ENCODE measurements at regions not wholly inside any gene's neighbourhood (a gene's known extent, or its start where the extent isn't known, plus 50 kb on each side); places are given as distances from the start of the nearest gene placed in this dataset.
"Not testable (repeated sequence)": the region's sequence is repeated elsewhere in the genome, so short reads cannot be mapped to it uniquely, and the experiment has no call there.

DNA sequence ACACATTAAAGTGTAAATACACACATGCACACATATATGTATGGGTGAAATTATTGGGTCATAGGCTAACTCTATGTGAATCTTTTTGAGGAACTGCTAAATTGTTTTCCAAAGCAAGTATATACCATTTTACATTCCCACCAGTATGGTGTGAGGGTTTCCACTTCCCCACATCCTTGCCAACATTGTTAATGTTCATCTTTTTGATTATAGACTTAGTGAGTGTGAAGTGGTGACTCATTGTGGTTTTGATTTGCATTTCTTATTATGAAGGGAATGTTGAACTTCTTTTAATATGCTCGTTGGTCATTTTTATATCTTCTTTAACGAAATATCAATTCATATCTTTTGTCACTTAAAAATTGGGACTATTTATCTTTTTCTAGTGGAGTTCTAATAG, 181.8 kb upstream of the GCFC2 start:
- no peak for DNase-seq (ENCODE audit: low read depth)
- H3K4me3 ChIP-seq (ENCODE audit: low read depth, low read length) = no peak overlapping the region
- TF ChIP-seq, protein P1, sequence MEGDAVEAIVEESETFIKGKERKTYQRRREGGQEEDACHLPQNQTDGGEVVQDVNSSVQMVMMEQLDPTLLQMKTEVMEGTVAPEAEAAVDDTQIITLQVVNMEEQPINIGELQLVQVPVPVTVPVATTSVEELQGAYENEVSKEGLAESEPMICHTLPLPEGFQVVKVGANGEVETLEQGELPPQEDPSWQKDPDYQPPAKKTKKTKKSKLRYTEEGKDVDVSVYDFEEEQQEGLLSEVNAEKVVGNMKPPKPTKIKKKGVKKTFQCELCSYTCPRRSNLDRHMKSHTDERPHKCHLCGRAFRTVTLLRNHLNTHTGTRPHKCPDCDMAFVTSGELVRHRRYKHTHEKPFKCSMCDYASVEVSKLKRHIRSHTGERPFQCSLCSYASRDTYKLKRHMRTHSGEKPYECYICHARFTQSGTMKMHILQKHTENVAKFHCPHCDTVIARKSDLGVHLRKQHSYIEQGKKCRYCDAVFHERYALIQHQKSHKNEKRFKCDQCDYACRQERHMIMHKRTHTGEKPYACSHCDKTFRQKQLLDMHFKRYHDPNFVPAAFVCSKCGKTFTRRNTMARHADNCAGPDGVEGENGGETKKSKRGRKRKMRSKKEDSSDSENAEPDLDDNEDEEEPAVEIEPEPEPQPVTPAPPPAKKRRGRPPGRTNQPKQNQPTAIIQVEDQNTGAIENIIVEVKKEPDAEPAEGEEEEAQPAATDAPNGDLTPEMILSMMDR (IDR thresholded peaks at IDR 0.05; ENCODE audit: low read depth, low read length, missing control alignments) = no peak
- in situ Hi-C loops (cut with HindIII; ENCODE audit: low sequenced_read_pairs) = no loop called here

- in situ Hi-C loops (cut with HindIII; ENCODE audit: low sequenced_read_pairs) = no loop called here
- DNase-seq (ENCODE audit: low read depth) = no peak
- TF ChIP-seq, protein P1 (IDR thresholded peaks at IDR 0.05; ENCODE audit: low read depth, low read length, missing control alignments) = no peak
- no peak overlapping the region for H3K4me3 ChIP-seq (ENCODE audit: low read depth, low read length)
These were observed 171.8 kb upstream of the GCFC2 start for GRCh38 chr2:75882530-75882929.

DNA sequence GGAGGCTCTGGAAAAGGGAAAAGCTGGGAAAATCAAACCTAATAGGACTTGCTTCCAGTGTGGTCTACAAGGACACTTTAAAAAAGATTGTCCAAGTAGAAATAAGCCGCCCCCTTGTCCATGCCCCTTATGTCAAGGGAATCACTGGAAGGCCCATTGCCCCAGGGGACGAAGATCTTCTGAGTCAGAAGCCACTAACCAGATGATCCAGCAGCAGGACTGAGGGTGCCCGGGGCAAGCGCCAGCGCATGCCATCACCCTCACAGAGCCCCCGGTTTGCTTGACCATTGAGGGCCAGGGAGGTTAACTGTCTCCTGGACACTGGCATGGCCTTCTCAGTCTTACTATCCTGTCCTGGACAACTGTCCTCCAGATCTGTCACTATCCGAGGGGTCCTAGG, 164.9 kb upstream of the GCFC2 start:
- H3K4me3 ChIP-seq (ENCODE audit: low read depth, low read length); DNase-seq (ENCODE audit: low read depth); in situ Hi-C loops (cut with HindIII; ENCODE audit: low sequenced_read_pairs): not testable (repeated sequence)

DNA sequence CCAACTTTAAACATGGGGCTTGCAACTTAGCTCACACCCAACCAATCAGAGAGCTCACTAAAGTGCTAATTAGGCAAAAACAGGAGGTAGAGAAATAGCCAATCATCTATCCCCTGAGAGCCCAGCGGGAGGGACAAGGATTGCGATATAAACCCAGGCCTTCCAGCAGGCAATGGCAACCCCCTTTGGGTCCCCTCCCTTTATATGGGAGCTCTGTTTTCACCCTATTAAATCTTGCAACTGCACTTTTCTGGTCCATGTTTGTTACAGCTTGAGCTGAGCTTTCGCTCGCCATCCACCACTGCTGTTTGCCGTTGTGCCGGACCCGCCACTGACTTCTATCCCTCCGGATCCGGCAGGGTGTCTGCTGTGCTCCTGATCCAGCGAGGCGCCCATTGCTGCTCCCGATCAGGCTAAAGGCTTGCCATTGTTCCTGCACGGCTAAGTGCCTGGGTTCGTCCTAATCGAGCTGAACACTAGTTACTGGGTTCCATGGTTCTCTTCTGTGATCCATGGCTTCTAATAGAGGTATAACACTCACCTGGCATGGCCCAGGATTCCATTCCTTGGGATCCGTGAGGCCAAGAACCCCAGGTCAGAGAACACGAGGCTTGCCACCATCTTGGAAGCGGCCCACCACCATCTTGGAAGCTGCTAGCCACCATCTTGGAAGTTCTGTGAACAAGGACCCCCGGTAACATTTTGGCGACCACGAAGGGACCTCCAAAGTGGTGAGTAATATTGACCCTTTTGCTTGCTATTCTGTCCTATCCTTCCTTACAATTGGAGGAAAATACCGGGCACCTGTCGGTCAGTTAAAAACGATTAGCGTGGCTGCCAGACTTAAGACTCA, 161.3 kb upstream of the GCFC2 start:
- H3K4me3 ChIP-seq (ENCODE audit: low read depth, low read length); DNase-seq (ENCODE audit: low read depth); in situ Hi-C loops (cut with HindIII; ENCODE audit: low sequenced_read_pairs): not testable (repeated sequence)

- in situ Hi-C loops (cut with HindIII; ENCODE audit: low sequenced_read_pairs) = no loop called here
- TF ChIP-seq, protein P1 (IDR thresholded peaks at IDR 0.05; ENCODE audit: low read depth, low read length, missing control alignments) = no peak
- no peak overlapping the region for H3K4me3 ChIP-seq (ENCODE audit: low read depth, low read length)
- no peak for DNase-seq (ENCODE audit: low read depth)
These were observed 160.0 kb upstream of the GCFC2 start for GRCh38 chr2:75870651-75871137.

- no peak for DNase-seq (ENCODE audit: low read depth)
- in situ Hi-C loops (cut with HindIII; ENCODE audit: low sequenced_read_pairs) = no loop called here
- H3K4me3 ChIP-seq (ENCODE audit: low read depth, low read length) = no peak overlapping the region
- TF ChIP-seq, protein P1 (IDR thresholded peaks at IDR 0.05; ENCODE audit: low read depth, low read length, missing control alignments) = no peak
These were observed 159.4 kb upstream of the GCFC2 start for GRCh38 chr2:75870133-75870532.

- H3K4me3 ChIP-seq (ENCODE audit: low read depth, low read length) = no peak overlapping the region
- in situ Hi-C loops (cut with HindIII; ENCODE audit: low sequenced_read_pairs) = no loop called here
- DNase-seq (ENCODE audit: low read depth) = no peak
- TF ChIP-seq, protein P1 (IDR thresholded peaks at IDR 0.05; ENCODE audit: low read depth, low read length, missing control alignments) = no peak
These were observed 155.0 kb upstream of the GCFC2 start for GRCh38 chr2:75865702-75866101.

All from astrocyte of the cerebellum (primary cell).